HFF-Myc (cell line): ENCODE measurements at regions not wholly inside any gene's neighbourhood (a gene's known extent, or its start where the extent isn't known, plus 50 kb on each side); places are given as distances from the start of the nearest gene placed in this dataset.

Source experiments
- DNase-seq: peaks from one replicate; pipeline ENCODE4 v3.0.0-alpha.2; 2011; ENCODE audit warnings: low read depth; ENCODE audit errors: extremely low read depth
- H3K4me3 ChIP-seq: replicated peaks from 2 replicates; pipeline ENCODE4 v1.5.1; 2011; ENCODE audit warnings: low read depth, mild to moderate bottlenecking, control low read depth, low read length
- CTCF ChIP-seq: IDR thresholded peaks from 2 replicates; pipeline ENCODE4 v1.5.1; 2012; ENCODE audit warnings: mild to moderate bottlenecking, low read depth, low read length, control low read depth; ENCODE audit errors: missing control alignments

- TF ChIP-seq CTCF: no peak
- H3K4me3 ChIP-seq: no peak overlapping the region
- no peak for DNase-seq
Measured at GRCh38 chr11:15499674-15500073, 385.0 kb downstream of the INSC start.

GRCh38 chr11:15500643-15501042, 385.9 kb downstream of the INSC start:
- no peak for TF ChIP-seq CTCF
- DNase-seq: no peak
- H3K4me3 ChIP-seq: no peak overlapping the region

DNA sequence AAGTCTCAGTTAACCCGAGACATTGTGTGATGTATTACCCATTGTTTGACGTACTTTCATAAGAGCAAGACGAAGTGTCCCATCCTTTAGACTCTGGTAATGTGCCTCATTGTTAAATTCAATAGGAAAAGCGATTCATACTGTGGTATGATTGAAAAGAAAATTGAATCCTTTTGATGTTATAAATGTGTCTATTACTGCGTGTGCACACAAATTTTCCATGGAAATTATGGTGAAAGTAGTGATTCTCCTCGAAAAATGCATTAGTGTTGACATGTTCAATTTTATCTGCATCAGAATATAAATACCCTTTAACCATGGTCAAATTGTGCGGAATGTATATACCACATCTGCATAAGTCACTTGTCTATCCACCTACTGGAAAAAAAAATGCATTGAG, 386.8 kb downstream of the INSC start:
- no peak for DNase-seq
- no peak overlapping the region for H3K4me3 ChIP-seq
- no peak for TF ChIP-seq CTCF

- H3K4me3 ChIP-seq: no peak overlapping the region
- DNase-seq: no peak
- TF ChIP-seq CTCF: no peak
Measured at GRCh38 chr11:15505155-15505554, 390.4 kb downstream of the INSC start.

DNA sequence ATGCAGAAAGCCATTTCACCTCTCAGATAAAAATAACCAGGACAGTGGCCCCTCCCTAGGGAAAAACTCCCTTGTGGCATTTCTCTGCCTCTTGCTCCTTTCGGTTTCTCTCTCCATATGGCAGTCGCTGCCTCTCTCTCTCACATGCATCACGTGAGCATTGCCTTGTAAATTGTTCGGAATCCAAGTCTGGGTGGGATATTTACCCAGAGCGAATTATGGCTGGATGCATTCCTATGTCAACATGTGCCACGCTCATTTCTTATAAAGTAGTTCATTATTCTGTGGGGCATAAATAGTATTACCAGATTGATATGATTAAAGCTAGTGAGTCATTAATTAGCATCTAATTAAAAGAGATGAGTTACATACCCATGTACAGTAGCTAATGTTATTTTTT, 392.9 kb downstream of the INSC start:
- no peak for DNase-seq
- TF ChIP-seq CTCF: no peak
- H3K4me3 ChIP-seq: no peak overlapping the region

DNA sequence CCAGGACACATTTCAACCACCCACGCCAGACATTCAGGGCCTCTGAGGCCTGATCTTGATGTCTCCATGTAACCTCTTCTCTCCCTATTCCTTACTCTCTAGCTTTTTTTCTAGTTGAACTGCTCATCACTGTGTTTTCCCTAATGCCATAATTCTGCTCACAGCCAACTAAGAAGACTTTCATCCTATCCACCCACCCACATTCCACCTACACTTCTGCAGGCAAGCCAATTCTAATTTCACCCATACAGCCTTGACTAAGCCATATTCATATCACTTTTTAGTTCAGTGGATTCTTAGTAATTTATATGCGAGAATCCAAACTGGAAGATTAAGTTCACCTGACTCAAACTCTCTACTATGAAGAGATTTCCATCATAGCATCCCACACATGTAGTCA, 394.4 kb downstream of the INSC start:
- no peak for DNase-seq
- H3K4me3 ChIP-seq: no peak overlapping the region
- TF ChIP-seq CTCF: no peak

DNA sequence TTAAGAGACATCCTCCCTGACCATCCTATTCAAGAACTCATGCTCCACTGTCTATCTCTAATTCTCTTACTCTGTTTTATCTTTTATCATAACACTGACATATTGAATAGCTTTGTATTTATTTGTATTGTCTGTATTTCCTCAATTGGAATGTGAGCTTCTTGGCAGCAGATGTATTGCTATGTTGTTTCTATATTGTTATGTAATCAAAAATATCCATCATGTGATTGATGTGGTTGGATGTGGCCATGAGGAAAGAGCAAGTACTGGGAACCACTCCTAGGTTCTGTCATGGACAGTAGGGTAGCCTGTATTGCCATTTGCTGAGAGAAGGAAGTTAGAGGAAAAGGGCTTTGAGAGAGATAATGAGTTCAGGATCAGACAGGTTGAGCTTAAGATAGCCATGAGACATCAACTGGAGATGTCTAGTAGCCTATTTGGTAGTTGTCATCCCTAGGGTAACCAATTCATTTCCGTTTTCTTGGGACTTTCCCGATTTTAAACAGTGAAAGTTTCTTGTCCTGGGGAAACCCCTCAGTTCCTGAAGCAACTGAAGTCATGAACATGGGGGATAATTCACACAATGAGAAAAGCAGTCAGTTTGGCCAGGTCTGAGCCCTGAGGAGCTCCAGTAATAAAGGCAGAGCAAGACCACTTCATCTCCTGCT, 404.5 kb downstream of the INSC start:
- no peak overlapping the region for H3K4me3 ChIP-seq
- no peak for TF ChIP-seq CTCF
- no peak for DNase-seq
